Stomach (tissue), 8 donors: ENCODE measurements at regions not wholly inside any gene's neighbourhood (a gene's known extent, or its start where the extent isn't known, plus 50 kb on each side); places are given as distances from the start of the nearest gene placed in this dataset.

Experiments
- DNase-seq, 2 donors: peaks; one replicate each; pipeline versions ENCODE4 v3.0.0 to v3.0.0-alpha.2; 2013 to 2019
- H3K27ac ChIP-seq, 5 donors: fragments of 200-600 bp in 4 of 5; sonication (generic) in 4 of 5; one replicate each; pipeline ENCODE4 v1.5.1; 2013 to 2019; ENCODE audit warnings: mild to moderate bottlenecking in 1 of 5, moderate library complexity in 1 of 5
- H3K27me3 ChIP-seq, 3 donors: fragments of 200-600 bp; sonication (generic); one replicate each; pipeline ENCODE4 v1.5.1; 2017 to 2019; ENCODE audit warnings: mixed run types in 1 of 3
- H3K36me3 ChIP-seq, 4 donors: fragments of 200-600 bp; sonication (generic); 1 replicate in 3 of 4; 2 replicates in 1 of 4; pipeline ENCODE4 v1.5.1; 2016 to 2019
- H3K4me1 ChIP-seq, 4 donors: fragments of 200-600 bp; sonication (generic); one replicate each; pipeline ENCODE4 v1.5.1; 2016 to 2019
- H3K4me3 ChIP-seq, 4 donors: fragments of 200-600 bp; sonication (generic) in 3 of 4; one replicate each; pipeline ENCODE4 v1.5.1; 2016 to 2019; ENCODE audit warnings: mild to moderate bottlenecking in 1 of 4
- H3K9me3 ChIP-seq, 4 donors: fragments of 200-600 bp; sonication (generic); one replicate each; pipeline ENCODE4 v1.5.1; 2016 to 2019
- EP300 ChIP-seq: sonication (generic); formaldehyde crosslinking; IDR thresholded peaks from one replicate; pipeline ENCODE4 v1.6.1; 2017; ENCODE audit warnings: antibody characterized with exemption
- POLR2A ChIP-seq, 4 donors: fragments of 450-650 bp; IDR thresholded peaks; one replicate each; pipeline ENCODE4 v1.6.1; 2016; ENCODE audit warnings: antibody characterized with exemption in 4 of 4, control low read depth in 2 of 4, mild to moderate bottlenecking in 1 of 4, moderate library complexity in 1 of 4
- POLR2AphosphoS5 ChIP-seq, 3 donors: sonication (generic); formaldehyde crosslinking; IDR thresholded peaks; one replicate each; pipeline ENCODE4 v1.6.1; 2016; ENCODE audit warnings: antibody characterized with exemption in 3 of 3
- WGBS, 5 donors: extraction: QIAGEN DNeasy Blood & Tissue Kit in 3 of 5; methylation state at CpG; one replicate each; pipeline versions ENCODE4 v1.1.5 to v1.1.7; 2013 to 2018; 5-methylcytosine and 5-hydroxymethylcytosine counted together
- intact Hi-C: fragments of 100-400 bp; cut with DNase I; formaldehyde crosslinking; loops from one replicate; pipeline ENCODE4 v1.15.1; 2023; ENCODE audit warnings: low total_unique reads
- TF ChIP-seq, protein P1 (sequence below), 7 experiments: fragments of 450-650 bp in 4 of 7; fragments of 200-600 bp in 3 of 7; sonication (generic) in 3 of 7; IDR thresholded peaks; one replicate each; pipeline ENCODE4 v1.5.1; 2016 to 2019; ENCODE audit warnings: antibody characterized with exemption in 7 of 7, control low read depth in 2 of 7, mild to moderate bottlenecking in 1 of 7
- donor health status: healthy with polysubstance abuse.
- donor health status: Bipolar disorder and iron deficiency.
- donor health status: healthy.

DNA sequence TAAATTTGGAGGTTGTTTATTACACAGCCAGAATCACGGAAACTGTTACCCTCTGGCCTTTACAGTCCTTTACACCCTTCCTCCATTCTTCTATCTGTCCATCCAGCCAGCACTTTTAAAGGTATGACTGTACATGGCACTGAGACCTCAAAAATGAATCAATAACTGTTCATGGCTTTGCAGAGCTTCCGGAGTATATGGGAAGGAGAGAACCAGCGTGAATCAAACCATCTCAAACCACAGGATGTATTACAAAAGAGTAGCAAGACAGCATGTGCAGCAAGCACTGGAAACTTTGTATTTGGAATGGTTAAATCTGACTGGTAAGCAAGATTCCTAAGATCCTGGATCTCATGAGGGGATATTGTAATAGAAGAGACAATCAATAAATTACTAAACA lies 228.5 kb upstream of the CASK start:
- WGBS, 5 donors = 68 to 96% (median 81%) methylated on average over 3 of the region's 3 CpGs
- no peak for TF ChIP-seq EP300
- TF ChIP-seq, protein P1, sequence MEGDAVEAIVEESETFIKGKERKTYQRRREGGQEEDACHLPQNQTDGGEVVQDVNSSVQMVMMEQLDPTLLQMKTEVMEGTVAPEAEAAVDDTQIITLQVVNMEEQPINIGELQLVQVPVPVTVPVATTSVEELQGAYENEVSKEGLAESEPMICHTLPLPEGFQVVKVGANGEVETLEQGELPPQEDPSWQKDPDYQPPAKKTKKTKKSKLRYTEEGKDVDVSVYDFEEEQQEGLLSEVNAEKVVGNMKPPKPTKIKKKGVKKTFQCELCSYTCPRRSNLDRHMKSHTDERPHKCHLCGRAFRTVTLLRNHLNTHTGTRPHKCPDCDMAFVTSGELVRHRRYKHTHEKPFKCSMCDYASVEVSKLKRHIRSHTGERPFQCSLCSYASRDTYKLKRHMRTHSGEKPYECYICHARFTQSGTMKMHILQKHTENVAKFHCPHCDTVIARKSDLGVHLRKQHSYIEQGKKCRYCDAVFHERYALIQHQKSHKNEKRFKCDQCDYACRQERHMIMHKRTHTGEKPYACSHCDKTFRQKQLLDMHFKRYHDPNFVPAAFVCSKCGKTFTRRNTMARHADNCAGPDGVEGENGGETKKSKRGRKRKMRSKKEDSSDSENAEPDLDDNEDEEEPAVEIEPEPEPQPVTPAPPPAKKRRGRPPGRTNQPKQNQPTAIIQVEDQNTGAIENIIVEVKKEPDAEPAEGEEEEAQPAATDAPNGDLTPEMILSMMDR (IDR thresholded peaks at IDR 0.05) = no peak
- intact Hi-C loops = no loop called here

DNA sequence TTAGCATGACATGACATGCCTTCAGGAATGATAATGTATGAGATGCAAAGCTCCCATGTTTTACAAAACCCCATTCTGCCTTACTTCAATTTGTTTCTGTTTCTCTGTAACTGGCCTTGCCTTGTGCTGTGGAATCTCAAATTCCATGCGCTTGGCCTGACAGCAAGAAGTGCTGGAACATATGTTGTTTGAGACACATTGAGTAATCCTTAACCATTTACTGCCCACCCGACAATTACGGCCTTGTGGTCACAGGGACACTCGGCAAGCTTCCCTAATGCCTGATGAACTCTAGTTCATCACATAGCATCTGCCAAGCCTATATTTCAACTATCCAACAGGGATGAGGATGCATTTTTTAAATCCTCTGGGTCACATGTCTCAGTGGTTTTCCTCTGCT lies 226.4 kb upstream of the CASK start:
- intact Hi-C loops = no loop called here
- TF ChIP-seq EP300 = no peak
- TF ChIP-seq POLR2AphosphoS5 (IDR thresholded peaks at IDR 0.05) = no peak
- TF ChIP-seq, protein P1 (IDR thresholded peaks at IDR 0.05) = no peak
- TF ChIP-seq POLR2A (IDR thresholded peaks at IDR 0.05) = no peak
- Histone ChIP-seq H3K36me3 (no peaks in the 10 kb centered on the region), H3K4me1 (no peaks in the 10 kb centered on the region), H3K27ac (no peak overlapping the region), H3K9me3 (peaks cover 0 to 5% (median 0%) of the 10 kb centered on the region in 4 donors), H3K4me3 (no peak overlapping the region), H3K27me3 (no peaks in the 10 kb centered on the region)
- peak in 1 of 2 donors; percentile 64 for DNase-seq
- 45 to 87% (median 83%) methylated on average over 3 to 4 of the region's 4 CpGs for WGBS, 5 donors

More for the DNA sequence above, 228.5 kb upstream of the CASK start:
- H3K27me3 ChIP-seq = no peaks in the 10 kb centered on the region
- no peaks in the 10 kb centered on the region for H3K36me3 ChIP-seq
- peaks cover 0 to 5% (median 0%) of the 10 kb centered on the region in 4 donors for H3K9me3 ChIP-seq
- no peak overlapping the region for H3K4me3 ChIP-seq
- no peak for DNase-seq
- H3K27ac ChIP-seq = no peak overlapping the region
- H3K4me1 ChIP-seq = no peaks in the 10 kb centered on the region

DNA sequence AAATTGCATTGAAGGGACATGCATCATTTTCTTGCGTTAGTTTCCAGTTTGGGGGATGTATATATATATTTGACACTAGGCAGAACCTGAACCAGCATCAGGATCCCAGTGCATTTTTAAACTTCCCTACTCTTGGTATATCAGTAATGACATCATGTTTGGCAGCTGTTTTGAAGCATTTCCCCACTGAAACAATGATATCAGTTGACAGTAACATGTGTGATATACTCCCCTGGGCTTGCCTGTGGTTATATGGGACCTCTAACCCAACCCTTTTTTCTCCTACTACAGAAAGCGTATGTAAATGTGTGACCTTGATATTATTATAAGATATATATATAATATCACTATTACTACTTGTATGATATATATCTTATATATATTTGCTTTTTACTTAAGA lies 225.9 kb upstream of the CASK start:
- H3K27me3 ChIP-seq = no peaks in the 10 kb centered on the region
- H3K36me3 ChIP-seq = no peaks in the 10 kb centered on the region
- WGBS, 5 donors = 67 to 75% (median 71%) methylated on average over 2 of the region's 2 CpGs
- H3K4me3 ChIP-seq = no peak overlapping the region
- H3K4me1 ChIP-seq = no peaks in the 10 kb centered on the region
- intact Hi-C loops = no loop called here
- TF ChIP-seq POLR2AphosphoS5 (IDR thresholded peaks at IDR 0.05) = no peak
- no peak for TF ChIP-seq POLR2A (IDR thresholded peaks at IDR 0.05)
- no peak for TF ChIP-seq EP300
- TF ChIP-seq, protein P1 (IDR thresholded peaks at IDR 0.05) = no peak
- DNase-seq = peak in 1 of 2 donors; percentile 13
- peaks cover 0 to 5% (median 0%) of the 10 kb centered on the region in 4 donors for H3K9me3 ChIP-seq
- H3K27ac ChIP-seq = no peak overlapping the region

DNA sequence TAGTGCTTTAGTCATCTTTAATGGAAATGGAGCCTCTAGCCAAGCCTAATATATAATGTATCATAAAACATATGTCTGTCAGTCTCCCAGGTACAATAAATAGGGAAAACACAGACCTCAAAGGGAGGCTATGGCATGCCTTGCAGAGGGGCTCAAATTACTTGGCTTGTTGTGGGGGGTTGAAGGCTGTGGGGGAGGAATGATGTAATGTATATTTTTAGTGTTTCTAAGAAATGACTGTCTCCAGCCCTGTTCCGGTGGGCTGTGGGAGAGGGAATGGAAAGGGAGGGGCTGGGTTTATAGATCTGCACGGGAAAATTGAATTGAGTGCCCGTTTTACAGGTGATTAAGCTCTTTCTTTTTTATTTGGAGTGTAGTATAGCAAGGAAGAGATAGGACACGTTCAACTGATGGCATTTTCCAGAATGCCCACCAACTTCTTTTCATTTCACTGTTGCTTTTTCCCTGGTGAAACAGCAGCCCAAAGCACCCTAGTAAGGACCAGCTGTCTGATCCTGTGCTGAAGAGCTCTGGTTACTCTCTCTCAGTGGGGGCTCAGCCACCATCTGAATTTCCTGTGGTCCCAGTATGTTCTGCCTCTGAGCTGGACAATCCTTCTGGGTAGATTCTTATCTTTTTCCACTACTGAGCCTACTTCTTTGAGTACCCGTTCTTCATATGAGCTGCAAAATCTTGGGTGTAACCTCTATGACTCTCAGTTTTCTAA lies 220.7 kb upstream of the CASK start:
- Histone ChIP-seq H3K4me3 (no peak overlapping the region), H3K27ac (no peak overlapping the region), H3K27me3 (no peaks in the 10 kb centered on the region), H3K36me3 (no peaks in the 10 kb centered on the region), H3K9me3 (peaks cover 0 to 14% (median 2%) of the 10 kb centered on the region in 4 donors), H3K4me1 (no peaks in the 10 kb centered on the region)
- 44 to 71% (median 59%) methylated on average over 5 of the region's 5 CpGs for WGBS, 5 donors
- TF ChIP-seq EP300 = no peak
- TF ChIP-seq POLR2A (IDR thresholded peaks at IDR 0.05) = no peak
- no peak for TF ChIP-seq POLR2AphosphoS5 (IDR thresholded peaks at IDR 0.05)
- TF ChIP-seq, protein P1 (IDR thresholded peaks at IDR 0.05) = no peak
- DNase-seq = peak in 1 of 2 donors; percentile 41
- intact Hi-C loops = no loop called here
